Activated CD4-positive, alpha-beta T cell treated with anti-CD3 and anti-CD28 coated beads, Interleukin-2, amount 50 U/mL, for 4 hours (primary cell): ENCODE measurements at regions not wholly inside any gene's neighbourhood (a gene's known extent, or its start where the extent isn't known, plus 50 kb on each side); places are given as distances from the start of the nearest gene placed in this dataset.

Experiments
- DNase-seq, 2 experiments: peaks; one replicate each; pipeline ENCODE4 v3.0.0-alpha.2; 2020

- DNase-seq = no peak
Observed at GRCh38 chr16:86894029-86894567, 315.7 kb downstream of the FOXL1 start.

GRCh38 chr16:86894925-86895324, 316.6 kb downstream of the FOXL1 start:
- DNase-seq = no peak

GRCh38 chr16:86895606-86896005, 317.3 kb downstream of the FOXL1 start:
- no peak for DNase-seq

GRCh38 chr16:86896976-86897375, 318.6 kb downstream of the FOXL1 start:
- DNase-seq = no peak

GRCh38 chr16:86897486-86897885, 319.1 kb downstream of the FOXL1 start:
- DNase-seq = no peak

- DNase-seq = no peak
Observed at GRCh38 chr16:86898386-86898785, 320.0 kb downstream of the FOXL1 start.

GRCh38 chr16:86899151-86899550, 320.8 kb downstream of the FOXL1 start:
- no peak for DNase-seq

- no peak for DNase-seq
Observed at GRCh38 chr16:86899757-86900156, 321.4 kb downstream of the FOXL1 start.

GRCh38 chr16:86901483-86901882, 323.1 kb downstream of the FOXL1 start:
- DNase-seq = no peak

GRCh38 chr16:86902656-86903001, 324.3 kb downstream of the FOXL1 start:
- no peak for DNase-seq

GRCh38 chr16:86903068-86903467, 324.7 kb downstream of the FOXL1 start:
- DNase-seq = no peak

- DNase-seq = no peak
Observed at GRCh38 chr16:86905302-86905701, 327.0 kb downstream of the FOXL1 start.

GRCh38 chr16:86906623-86907022, 328.3 kb downstream of the FOXL1 start:
- no peak for DNase-seq

- no peak for DNase-seq
Observed at GRCh38 chr16:86909359-86910160, 331.2 kb downstream of the FOXL1 start.

GRCh38 chr16:86910161-86910769, 331.9 kb downstream of the FOXL1 start:
- no peak for DNase-seq

GRCh38 chr16:86911437-86911958, 333.1 kb downstream of the FOXL1 start:
- DNase-seq = no peak

- DNase-seq = no peak
Observed at GRCh38 chr16:86913886-86914285, 335.5 kb downstream of the FOXL1 start.

GRCh38 chr16:86914876-86915717, 336.7 kb downstream of the FOXL1 start:
- DNase-seq = no peak

- no peak for DNase-seq
Observed at GRCh38 chr16:86917471-86918365, 339.4 kb downstream of the FOXL1 start.

GRCh38 chr16:86918637-86919036, 340.3 kb downstream of the FOXL1 start:
- DNase-seq = no peak

- DNase-seq = no peak
Observed at GRCh38 chr16:86919078-86919477, 340.7 kb downstream of the FOXL1 start.
